ENCODE measurements at regions not wholly inside any gene's neighbourhood (a gene's known extent, or its start where the extent isn't known, plus 50 kb on each side); places are given as distances from the start of the nearest gene placed in this dataset.

- intact Hi-C loops (cut with micrococcal nuclease), result no loop called here
- Mint-ChIP-seq H3K4me3 (no peak overlapping the region), H3K9me3 (peaks cover 6 to 23% (median 13%) of the 10 kb centered on the region in 7 donors)
These were observed 860.1 kb downstream of the TFAP2A start for GRCh38 chr6:9554806-9555205.

GRCh38 chr6:9554323-9554722 lies 860.6 kb downstream of the TFAP2A start:
- H3K9me3 Mint-ChIP-seq, result peaks cover 6 to 24% (median 14%) of the 10 kb centered on the region in 7 donors
- H3K27ac ChIP-seq (ENCODE audit: low read depth in 1 of 2, low read length in 2 of 2), result no peak overlapping the region
- no CpG with 5 or more reads among the region's 1 CpG for WGBS (ENCODE audit: insufficient coverage)

More at GRCh38 chr6:9554806-9555205, 860.1 kb downstream of the TFAP2A start:
- H2AFZ ChIP-seq (ENCODE audit: insufficient read depth, low read depth, low read length, poor library complexity, severe bottlenecking), result no peak overlapping the region
- no peak overlapping the region for H3K9ac ChIP-seq (ENCODE audit: insufficient read depth, low read length, poor library complexity, severe bottlenecking)
- H3K4me1 ChIP-seq (ENCODE audit: control insufficient read depth in 1 of 2, insufficient read depth in 2 of 2, low read length in 2 of 2), result no peaks in the 10 kb centered on the region
- no peaks in the 10 kb centered on the region for H3K79me2 ChIP-seq (ENCODE audit: insufficient read depth, low read length)
- no peaks in the 10 kb centered on the region for H3K36me3 ChIP-seq (replicated peaks in 1 of 2; ENCODE audit: control insufficient read depth in 1 of 2, insufficient read depth in 2 of 2, low read length in 2 of 2)
- DNase-seq, result no peak
- H3K4me2 ChIP-seq (replicated peaks; ENCODE audit: extremely low read depth, low read length, poor library complexity, severe bottlenecking), result no peak overlapping the region
- no peak overlapping the region for H3K27ac ChIP-seq (ENCODE audit: low read depth in 1 of 2, low read length in 2 of 2)
- peaks cover 0 to 3% (median 0%) of the 10 kb centered on the region in 3 donors for H3K27me3 Mint-ChIP-seq (ENCODE audit: low read depth in 3 of 3)
- H3K27ac Mint-ChIP-seq, result no peak overlapping the region
- TF ChIP-seq CTCF (IDR thresholded peaks at IDR 0.05), result no peak
- H3K36me3 Mint-ChIP-seq, result no peaks in the 10 kb centered on the region
- no peaks in the 10 kb centered on the region for H4K20me1 ChIP-seq (ENCODE audit: insufficient read depth, low read length)
- no peaks in the 10 kb centered on the region for H3K27me3 ChIP-seq (ENCODE audit: control insufficient read depth in 2 of 2, insufficient read depth in 2 of 2, low read length in 2 of 2)
- no peaks in the 10 kb centered on the region for H3K4me1 Mint-ChIP-seq
- no peak overlapping the region for H3K4me3 ChIP-seq (replicated peaks in 1 of 3; ENCODE audit: low read depth in 2 of 3, low read length in 3 of 3)
- peaks cover 11 to 18% of the 10 kb centered on the region in 2 donors for H3K9me3 ChIP-seq (replicated peaks in 1 of 2; ENCODE audit: control insufficient read depth in 1 of 2, insufficient read depth in 1 of 2, low read length in 2 of 2)

More at GRCh38 chr6:9554323-9554722, 860.6 kb downstream of the TFAP2A start:
- H3K36me3 Mint-ChIP-seq, result no peaks in the 10 kb centered on the region
- no peak overlapping the region for H3K27ac Mint-ChIP-seq
- no peak overlapping the region for H3K4me3 Mint-ChIP-seq
- no peaks in the 10 kb centered on the region for H3K4me1 ChIP-seq (ENCODE audit: control insufficient read depth in 1 of 2, insufficient read depth in 2 of 2, low read length in 2 of 2)
- H3K4me2 ChIP-seq (replicated peaks; ENCODE audit: extremely low read depth, low read length, poor library complexity, severe bottlenecking), result no peak overlapping the region
- H3K36me3 ChIP-seq (replicated peaks in 1 of 2; ENCODE audit: control insufficient read depth in 1 of 2, insufficient read depth in 2 of 2, low read length in 2 of 2), result no peaks in the 10 kb centered on the region
- no peaks in the 10 kb centered on the region for H3K79me2 ChIP-seq (ENCODE audit: insufficient read depth, low read length)
- H3K27me3 Mint-ChIP-seq (ENCODE audit: low read depth in 3 of 3), result peaks cover 0 to 3% (median 1%) of the 10 kb centered on the region in 3 donors
- H2AFZ ChIP-seq (ENCODE audit: insufficient read depth, low read depth, low read length, poor library complexity, severe bottlenecking), result no peak overlapping the region
- no peaks in the 10 kb centered on the region for H3K4me1 Mint-ChIP-seq
- H3K9ac ChIP-seq (ENCODE audit: insufficient read depth, low read length, poor library complexity, severe bottlenecking), result no peak overlapping the region
- DNase-seq, result no peak
- no peaks in the 10 kb centered on the region for H4K20me1 ChIP-seq (ENCODE audit: insufficient read depth, low read length)
- H3K27me3 ChIP-seq (ENCODE audit: control insufficient read depth in 2 of 2, insufficient read depth in 2 of 2, low read length in 2 of 2), result no peaks in the 10 kb centered on the region
- no peak overlapping the region for H3K4me3 ChIP-seq (replicated peaks in 1 of 3; ENCODE audit: low read depth in 2 of 3, low read length in 3 of 3)
- peaks cover 11 to 18% of the 10 kb centered on the region in 2 donors for H3K9me3 ChIP-seq (replicated peaks in 1 of 2; ENCODE audit: control insufficient read depth in 1 of 2, insufficient read depth in 1 of 2, low read length in 2 of 2)
- intact Hi-C loops (cut with micrococcal nuclease), result no loop called here
- no peak for TF ChIP-seq CTCF (IDR thresholded peaks at IDR 0.05)
